NCI-H1417 (cell line): ENCODE measurements at regions not wholly inside any gene's neighbourhood (a gene's known extent, or its start where the extent isn't known, plus 50 kb on each side); places are given as distances from the start of the nearest gene placed in this dataset.
"Not testable (repeated sequence)": the region's sequence is repeated elsewhere in the genome, so short reads cannot be mapped to it uniquely, and the experiment has no call there.

Experiments used
- DNase-seq, 3 experiments: peaks; one replicate each; lab custom pipeline; 2025; lab: John Stamatoyannopoulos, UW

GRCh38 chr22:45061332-45061731 is 51.5 kb upstream of the PHF21B start:
- DNase-seq = no peak

DNA sequence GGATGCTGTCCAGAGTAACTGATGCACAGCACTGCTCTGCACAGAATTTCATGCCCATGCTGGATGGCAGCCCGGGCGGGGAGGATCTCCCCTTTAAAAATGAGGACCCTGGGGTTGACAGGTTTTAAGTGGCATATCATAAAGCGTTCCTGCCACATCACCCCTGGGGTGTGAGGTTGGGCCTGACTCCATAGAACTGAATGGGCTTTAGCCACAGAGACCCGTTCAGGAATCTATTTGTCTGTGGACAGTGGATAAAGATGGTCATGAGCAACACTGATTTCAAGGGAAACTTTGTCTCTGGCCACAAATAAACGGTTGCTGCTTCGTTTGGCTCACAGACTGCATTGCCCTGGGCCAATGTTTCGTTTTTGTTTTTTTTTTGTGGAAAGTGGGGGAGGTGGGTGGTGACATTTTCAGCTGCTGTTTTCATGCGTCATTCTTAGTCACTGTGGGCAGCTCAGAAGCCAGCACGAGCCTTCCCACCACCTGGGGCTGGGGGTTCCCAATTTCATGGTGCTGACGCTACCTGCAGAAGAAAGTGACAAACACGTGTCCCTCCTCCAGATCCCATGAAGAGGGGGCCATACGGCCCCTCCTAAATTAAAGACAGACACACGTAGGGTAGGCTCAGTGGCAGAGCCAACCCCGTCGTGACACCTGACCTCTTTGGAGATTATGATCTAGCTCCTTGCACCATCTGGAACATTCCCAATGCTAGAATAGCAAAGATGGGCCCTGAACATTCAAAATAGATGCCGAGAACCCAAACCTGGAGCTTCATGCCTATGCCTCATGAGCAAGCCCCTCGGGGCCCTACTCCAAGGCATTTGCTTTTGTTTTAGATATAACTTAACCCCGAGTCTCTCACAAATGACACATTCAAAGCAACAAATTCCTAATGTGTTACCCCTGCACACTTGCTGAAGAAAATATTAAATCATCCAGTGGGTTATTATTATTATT is 54.8 kb upstream of the PHF21B start:
- DNase-seq = no peak

GRCh38 chr22:45065726-45066125 is 55.9 kb upstream of the PHF21B start:
- no peak for DNase-seq

DNA sequence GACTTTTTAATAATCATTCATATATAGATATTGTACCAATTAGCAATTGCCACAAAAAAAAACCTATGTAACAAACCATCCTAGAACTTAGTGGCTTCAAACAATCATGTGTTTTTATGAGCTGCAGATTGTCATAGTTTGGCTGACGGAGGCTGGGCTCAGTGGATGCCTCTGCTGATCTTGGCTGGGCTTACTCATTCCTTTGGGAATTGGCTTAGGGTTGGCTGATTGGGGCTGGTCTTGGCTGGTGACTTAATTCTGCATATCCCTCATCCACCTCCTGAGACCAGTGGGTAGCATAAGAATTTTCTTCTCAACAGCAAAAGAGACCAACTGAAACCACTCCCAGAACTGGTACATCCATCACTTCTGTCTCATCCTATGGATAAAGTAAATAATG is 57.9 kb upstream of the PHF21B start:
- no peak for DNase-seq

- DNase-seq = no peak
These were observed 60.1 kb upstream of the PHF21B start for GRCh38 chr22:45069925-45070324.

GRCh38 chr22:45071618-45072017 is 61.8 kb upstream of the PHF21B start:
- no peak for DNase-seq

- DNase-seq = no peak
These were observed 62.6 kb upstream of the PHF21B start for GRCh38 chr22:45072322-45072903.

- peak in 2 of 3 experiments; percentile 27 to 58 for DNase-seq
These were observed 63.3 kb upstream of the PHF21B start for GRCh38 chr22:45073064-45073463.

- peak in 1 of 3 experiments; percentile 13 for DNase-seq
These were observed 67.5 kb upstream of the PHF21B start for GRCh38 chr22:45077286-45077685.

- DNase-seq = no peak
These were observed 68.1 kb upstream of the PHF21B start for GRCh38 chr22:45077826-45078334.

- no peak for DNase-seq
These were observed 73.0 kb upstream of the PHF21B start for GRCh38 chr22:45082795-45083194.

GRCh38 chr22:45083659-45084305 is 74.0 kb upstream of the PHF21B start:
- no peak for DNase-seq

GRCh38 chr22:45084400-45084920 is 74.7 kb upstream of the PHF21B start:
- no peak for DNase-seq

DNA sequence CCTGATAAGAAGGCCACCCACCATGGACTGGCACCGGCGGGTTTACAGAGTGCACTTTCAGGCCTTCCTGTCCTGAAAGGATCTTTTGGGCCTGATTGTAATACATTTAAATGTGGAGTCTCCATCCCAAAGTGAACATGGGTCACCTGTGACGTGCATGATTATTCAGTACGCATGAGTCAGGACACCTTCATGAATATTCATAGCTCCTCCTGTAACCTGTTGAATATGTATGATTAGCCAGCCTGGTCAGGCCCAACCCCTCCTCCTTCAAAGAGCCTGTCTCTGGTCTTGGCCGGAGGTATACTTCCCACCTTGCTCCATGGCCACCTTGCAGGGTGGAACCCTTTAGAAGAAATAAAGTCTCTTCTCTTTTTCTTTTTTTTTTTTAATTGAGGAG is 75.9 kb upstream of the NUP50 start:
- DNase-seq = no peak

GRCh38 chr22:45088576-45088975 is 75.1 kb upstream of the NUP50 start:
- no peak for DNase-seq

DNA sequence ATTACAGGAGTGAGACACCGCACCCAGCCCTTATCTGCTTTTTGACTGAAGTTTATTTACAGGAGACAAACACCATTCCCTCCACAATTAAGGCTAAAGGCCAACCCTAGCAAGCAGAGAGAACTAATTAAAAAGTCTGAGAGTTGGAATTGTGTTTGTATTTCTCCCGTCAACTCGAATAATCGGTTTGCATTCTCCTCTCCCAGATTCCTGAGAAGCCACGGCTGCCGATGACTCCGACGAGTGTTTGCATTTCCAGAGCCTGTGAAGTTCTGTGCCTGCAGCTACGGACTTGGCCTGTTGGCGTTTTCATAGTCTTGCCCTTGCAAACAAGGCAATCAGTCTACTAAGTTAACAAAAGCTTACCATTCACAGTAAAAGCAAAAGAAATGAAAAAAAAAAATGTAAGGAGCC is 73.2 kb upstream of the NUP50 start:
- peak in 1 of 3 experiments; percentile 14 for DNase-seq

DNA sequence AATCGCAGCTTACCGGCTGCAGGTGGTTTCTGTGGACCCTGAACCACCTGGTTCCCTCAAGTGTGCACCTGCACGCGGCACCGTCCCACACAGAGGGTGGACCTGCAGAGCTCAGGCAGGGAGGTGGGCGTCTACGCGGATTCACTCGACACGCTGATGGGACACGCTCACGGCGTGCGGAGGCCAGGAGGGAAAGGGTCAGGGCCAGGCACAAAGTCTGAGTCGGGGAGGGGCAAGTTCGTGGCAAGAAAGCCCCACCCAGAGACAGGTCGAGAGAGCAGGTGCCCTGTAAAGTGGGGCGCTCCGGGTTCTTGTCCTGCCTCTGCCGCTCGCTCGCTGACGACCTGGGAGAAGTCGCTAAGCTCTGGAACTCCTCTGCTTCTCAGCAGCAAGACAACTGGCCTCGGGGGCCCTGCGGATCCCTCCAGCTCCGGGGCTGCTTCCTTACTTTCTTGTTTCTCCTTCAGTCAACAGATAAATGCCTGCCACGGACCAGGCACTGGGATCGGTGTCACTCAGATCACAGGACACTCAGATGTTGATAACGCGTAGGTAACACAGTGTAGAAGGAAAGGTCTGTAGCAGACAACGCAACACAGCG is 72.4 kb upstream of the NUP50 start:
- no peak for DNase-seq

DNA sequence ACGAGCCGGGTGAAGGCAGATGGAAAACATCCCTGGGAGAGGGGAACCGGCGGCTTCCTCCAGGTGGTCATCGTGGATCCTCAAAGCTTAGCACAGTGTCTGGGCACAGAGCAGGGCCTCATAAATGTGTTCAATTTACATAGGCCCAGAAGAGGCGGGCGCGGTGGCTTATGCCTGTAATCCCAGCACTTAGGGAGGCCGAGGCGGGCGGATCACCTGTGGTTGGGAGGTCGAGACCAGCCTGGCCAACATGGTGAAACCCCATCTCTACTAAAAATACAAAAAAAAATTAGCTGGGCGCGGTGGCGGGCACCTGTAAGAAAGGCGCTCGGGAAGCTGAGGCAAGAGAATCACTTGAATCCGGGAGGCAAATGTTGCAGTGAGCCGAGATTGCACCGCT is 71.8 kb upstream of the NUP50 start:
- not testable (repeated sequence) for DNase-seq

DNA sequence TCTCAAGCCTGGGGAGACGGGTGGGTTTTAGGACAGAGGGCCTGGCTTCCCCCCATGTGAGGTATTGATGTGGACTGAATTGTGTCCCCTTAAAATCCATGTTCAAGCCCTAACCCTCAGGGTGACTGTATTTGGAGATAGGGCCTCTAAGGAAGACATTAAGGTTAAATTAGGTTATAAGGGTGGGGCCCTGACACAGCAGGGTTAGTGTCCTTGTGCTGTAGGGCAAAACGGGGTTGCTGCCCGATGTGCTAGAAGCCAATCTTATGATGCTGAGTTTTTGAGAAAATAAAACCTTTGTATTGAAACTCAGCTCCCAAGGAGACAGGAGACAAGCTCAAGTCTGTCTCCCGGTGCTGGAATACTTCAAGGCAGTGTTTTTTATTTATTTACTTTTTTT is 71.1 kb upstream of the NUP50 start:
- no peak for DNase-seq

DNA sequence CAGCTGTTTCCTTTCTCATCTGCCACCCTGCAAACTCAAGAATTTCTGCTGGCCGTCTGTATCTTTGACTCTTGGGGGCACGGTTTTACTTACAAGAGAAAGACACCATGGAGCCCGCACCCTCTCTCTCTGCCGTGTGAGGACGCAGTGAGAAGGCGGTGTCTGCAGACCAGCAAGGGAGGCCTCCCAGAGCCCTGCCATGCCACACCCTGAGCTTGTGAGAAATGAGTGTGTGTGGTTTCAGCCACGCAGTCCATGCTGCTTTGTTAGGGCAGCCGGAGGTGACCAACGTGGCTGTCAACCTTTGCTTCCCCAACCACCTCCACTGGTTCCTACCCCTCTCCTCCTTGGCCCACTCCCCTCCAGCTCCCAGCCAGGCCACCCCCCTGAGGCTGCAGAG is 70.1 kb upstream of the NUP50 start:
- DNase-seq = no peak

- no peak for DNase-seq
These were observed 69.5 kb upstream of the NUP50 start for GRCh38 chr22:45094081-45094720.

- no peak for DNase-seq
These were observed 68.9 kb upstream of the NUP50 start for GRCh38 chr22:45094825-45095224.
